ENCODE measurements at regions not wholly inside any gene's neighbourhood (a gene's known extent, or its start where the extent isn't known, plus 50 kb on each side); places are given as distances from the start of the nearest gene placed in this dataset.

- no peak for DNase-seq (ENCODE audit: low read depth)
Observed at GRCh38 chr20:37584238-37584807, 56.6 kb upstream of the BLCAP start.

GRCh38 chr20:37581246-37581645 lies 53.6 kb upstream of the BLCAP start:
- DNase-seq (ENCODE audit: low read depth), result no peak
- H3K4me3 ChIP-seq (ENCODE audit: low read depth, low read length), result no peak overlapping the region
- TF ChIP-seq CTCF (IDR thresholded peaks at IDR 0.05; ENCODE audit: low read depth, low read length), result no peak
- no peak for TF ChIP-seq POLR2A (IDR thresholded peaks at IDR 0.05; ENCODE audit: extremely low read depth, insufficient read length)
- TF ChIP-seq MAX (IDR thresholded peaks at IDR 0.05; ENCODE audit: low read depth, low read length), result no peak
- TF ChIP-seq MYC (IDR thresholded peaks at IDR 0.05; ENCODE audit: low read depth, low read length), result no peak

More at GRCh38 chr20:37584238-37584807, 56.6 kb upstream of the BLCAP start:
- no peak overlapping the region for H3K4me3 ChIP-seq (ENCODE audit: low read depth, low read length)
- TF ChIP-seq POLR2A (IDR thresholded peaks at IDR 0.05; ENCODE audit: extremely low read depth, insufficient read length) (no peak), MAX (IDR thresholded peaks at IDR 0.05; ENCODE audit: low read depth, low read length) (no peak), CTCF (IDR thresholded peaks at IDR 0.05; ENCODE audit: low read depth, low read length) (no peak), MYC (IDR thresholded peaks at IDR 0.05; ENCODE audit: low read depth, low read length) (no peak)

GRCh38 chr20:37580069-37580468 lies 52.4 kb upstream of the BLCAP start:
- TF ChIP-seq MYC (IDR thresholded peaks at IDR 0.05; ENCODE audit: low read depth, low read length), result no peak
- TF ChIP-seq POLR2A (IDR thresholded peaks at IDR 0.05; ENCODE audit: extremely low read depth, insufficient read length), result no peak
- no peak for TF ChIP-seq CTCF (IDR thresholded peaks at IDR 0.05; ENCODE audit: low read depth, low read length)
- no peak for TF ChIP-seq MAX (IDR thresholded peaks at IDR 0.05; ENCODE audit: low read depth, low read length)
- DNase-seq (ENCODE audit: low read depth), result no peak

GRCh38 chr20:37579106-37579505 lies 51.4 kb upstream of the BLCAP start:
- DNase-seq (ENCODE audit: low read depth), result no peak
- TF ChIP-seq MAX (IDR thresholded peaks at IDR 0.05; ENCODE audit: low read depth, low read length) (no peak), CTCF (IDR thresholded peaks at IDR 0.05; ENCODE audit: low read depth, low read length) (no peak), POLR2A (IDR thresholded peaks at IDR 0.05; ENCODE audit: extremely low read depth, insufficient read length) (no peak), MYC (IDR thresholded peaks at IDR 0.05; ENCODE audit: low read depth, low read length) (no peak)
- no peak overlapping the region for H3K4me3 ChIP-seq (ENCODE audit: low read depth, low read length)

More at GRCh38 chr20:37580069-37580468, 52.4 kb upstream of the BLCAP start:
- H3K4me3 ChIP-seq (ENCODE audit: low read depth, low read length), result no peak overlapping the region

- no peak for DNase-seq (ENCODE audit: low read depth)
- no peak for TF ChIP-seq MYC (IDR thresholded peaks at IDR 0.05; ENCODE audit: low read depth, low read length)
- TF ChIP-seq MAX (IDR thresholded peaks at IDR 0.05; ENCODE audit: low read depth, low read length), result no peak
- H3K4me3 ChIP-seq (ENCODE audit: low read depth, low read length), result no peak overlapping the region
Observed at GRCh38 chr20:37577981-37578380, 50.3 kb upstream of the BLCAP start.

Measured in NB4 (cell line).